ENCODE measurements at regions not wholly inside any gene's neighbourhood (a gene's known extent, or its start where the extent isn't known, plus 50 kb on each side); places are given as distances from the start of the nearest gene placed in this dataset.

DNA sequence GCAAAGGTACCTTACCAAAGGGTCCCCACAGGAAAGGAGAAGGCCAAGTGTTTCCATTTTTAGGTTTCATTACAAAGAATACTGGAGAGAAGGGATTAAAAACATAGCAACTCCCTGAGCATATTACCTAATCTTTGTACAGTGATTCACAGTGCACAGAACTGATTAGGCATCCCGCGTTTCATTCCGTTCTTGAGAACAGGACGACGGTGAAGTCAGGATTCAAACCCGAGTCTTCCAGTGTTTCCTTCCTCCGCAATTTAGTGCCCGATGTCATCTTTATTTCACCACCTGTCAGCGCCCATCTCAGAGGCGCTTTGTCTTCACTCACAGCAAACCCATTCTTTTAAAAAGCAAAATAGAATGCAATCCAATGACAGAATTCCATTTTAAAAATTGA, 488.5 kb downstream of the EIPR1 start (continued):
- TF ChIP-seq, protein P1, sequence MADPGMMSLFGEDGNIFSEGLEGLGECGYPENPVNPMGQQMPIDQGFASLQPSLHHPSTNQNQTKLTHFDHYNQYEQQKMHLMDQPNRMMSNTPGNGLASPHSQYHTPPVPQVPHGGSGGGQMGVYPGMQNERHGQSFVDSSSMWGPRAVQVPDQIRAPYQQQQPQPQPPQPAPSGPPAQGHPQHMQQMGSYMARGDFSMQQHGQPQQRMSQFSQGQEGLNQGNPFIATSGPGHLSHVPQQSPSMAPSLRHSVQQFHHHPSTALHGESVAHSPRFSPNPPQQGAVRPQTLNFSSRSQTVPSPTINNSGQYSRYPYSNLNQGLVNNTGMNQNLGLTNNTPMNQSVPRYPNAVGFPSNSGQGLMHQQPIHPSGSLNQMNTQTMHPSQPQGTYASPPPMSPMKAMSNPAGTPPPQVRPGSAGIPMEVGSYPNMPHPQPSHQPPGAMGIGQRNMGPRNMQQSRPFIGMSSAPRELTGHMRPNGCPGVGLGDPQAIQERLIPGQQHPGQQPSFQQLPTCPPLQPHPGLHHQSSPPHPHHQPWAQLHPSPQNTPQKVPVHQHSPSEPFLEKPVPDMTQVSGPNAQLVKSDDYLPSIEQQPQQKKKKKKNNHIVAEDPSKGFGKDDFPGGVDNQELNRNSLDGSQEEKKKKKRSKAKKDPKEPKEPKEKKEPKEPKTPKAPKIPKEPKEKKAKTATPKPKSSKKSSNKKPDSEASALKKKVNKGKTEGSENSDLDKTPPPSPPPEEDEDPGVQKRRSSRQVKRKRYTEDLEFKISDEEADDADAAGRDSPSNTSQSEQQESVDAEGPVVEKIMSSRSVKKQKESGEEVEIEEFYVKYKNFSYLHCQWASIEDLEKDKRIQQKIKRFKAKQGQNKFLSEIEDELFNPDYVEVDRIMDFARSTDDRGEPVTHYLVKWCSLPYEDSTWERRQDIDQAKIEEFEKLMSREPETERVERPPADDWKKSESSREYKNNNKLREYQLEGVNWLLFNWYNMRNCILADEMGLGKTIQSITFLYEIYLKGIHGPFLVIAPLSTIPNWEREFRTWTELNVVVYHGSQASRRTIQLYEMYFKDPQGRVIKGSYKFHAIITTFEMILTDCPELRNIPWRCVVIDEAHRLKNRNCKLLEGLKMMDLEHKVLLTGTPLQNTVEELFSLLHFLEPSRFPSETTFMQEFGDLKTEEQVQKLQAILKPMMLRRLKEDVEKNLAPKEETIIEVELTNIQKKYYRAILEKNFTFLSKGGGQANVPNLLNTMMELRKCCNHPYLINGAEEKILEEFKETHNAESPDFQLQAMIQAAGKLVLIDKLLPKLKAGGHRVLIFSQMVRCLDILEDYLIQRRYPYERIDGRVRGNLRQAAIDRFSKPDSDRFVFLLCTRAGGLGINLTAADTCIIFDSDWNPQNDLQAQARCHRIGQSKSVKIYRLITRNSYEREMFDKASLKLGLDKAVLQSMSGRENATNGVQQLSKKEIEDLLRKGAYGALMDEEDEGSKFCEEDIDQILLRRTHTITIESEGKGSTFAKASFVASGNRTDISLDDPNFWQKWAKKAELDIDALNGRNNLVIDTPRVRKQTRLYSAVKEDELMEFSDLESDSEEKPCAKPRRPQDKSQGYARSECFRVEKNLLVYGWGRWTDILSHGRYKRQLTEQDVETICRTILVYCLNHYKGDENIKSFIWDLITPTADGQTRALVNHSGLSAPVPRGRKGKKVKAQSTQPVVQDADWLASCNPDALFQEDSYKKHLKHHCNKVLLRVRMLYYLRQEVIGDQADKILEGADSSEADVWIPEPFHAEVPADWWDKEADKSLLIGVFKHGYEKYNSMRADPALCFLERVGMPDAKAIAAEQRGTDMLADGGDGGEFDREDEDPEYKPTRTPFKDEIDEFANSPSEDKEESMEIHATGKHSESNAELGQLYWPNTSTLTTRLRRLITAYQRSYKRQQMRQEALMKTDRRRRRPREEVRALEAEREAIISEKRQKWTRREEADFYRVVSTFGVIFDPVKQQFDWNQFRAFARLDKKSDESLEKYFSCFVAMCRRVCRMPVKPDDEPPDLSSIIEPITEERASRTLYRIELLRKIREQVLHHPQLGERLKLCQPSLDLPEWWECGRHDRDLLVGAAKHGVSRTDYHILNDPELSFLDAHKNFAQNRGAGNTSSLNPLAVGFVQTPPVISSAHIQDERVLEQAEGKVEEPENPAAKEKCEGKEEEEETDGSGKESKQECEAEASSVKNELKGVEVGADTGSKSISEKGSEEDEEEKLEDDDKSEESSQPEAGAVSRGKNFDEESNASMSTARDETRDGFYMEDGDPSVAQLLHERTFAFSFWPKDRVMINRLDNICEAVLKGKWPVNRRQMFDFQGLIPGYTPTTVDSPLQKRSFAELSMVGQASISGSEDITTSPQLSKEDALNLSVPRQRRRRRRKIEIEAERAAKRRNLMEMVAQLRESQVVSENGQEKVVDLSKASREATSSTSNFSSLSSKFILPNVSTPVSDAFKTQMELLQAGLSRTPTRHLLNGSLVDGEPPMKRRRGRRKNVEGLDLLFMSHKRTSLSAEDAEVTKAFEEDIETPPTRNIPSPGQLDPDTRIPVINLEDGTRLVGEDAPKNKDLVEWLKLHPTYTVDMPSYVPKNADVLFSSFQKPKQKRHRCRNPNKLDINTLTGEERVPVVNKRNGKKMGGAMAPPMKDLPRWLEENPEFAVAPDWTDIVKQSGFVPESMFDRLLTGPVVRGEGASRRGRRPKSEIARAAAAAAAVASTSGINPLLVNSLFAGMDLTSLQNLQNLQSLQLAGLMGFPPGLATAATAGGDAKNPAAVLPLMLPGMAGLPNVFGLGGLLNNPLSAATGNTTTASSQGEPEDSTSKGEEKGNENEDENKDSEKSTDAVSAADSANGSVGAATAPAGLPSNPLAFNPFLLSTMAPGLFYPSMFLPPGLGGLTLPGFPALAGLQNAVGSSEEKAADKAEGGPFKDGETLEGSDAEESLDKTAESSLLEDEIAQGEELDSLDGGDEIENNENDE (IDR thresholded peaks at IDR 0.05; ENCODE audit: insufficient replicate concordance, low read length) = no peak

All from H1 (cell line).